ENCODE measurements at regions not wholly inside any gene's neighbourhood (a gene's known extent, or its start where the extent isn't known, plus 50 kb on each side); places are given as distances from the start of the nearest gene placed in this dataset.

DNA sequence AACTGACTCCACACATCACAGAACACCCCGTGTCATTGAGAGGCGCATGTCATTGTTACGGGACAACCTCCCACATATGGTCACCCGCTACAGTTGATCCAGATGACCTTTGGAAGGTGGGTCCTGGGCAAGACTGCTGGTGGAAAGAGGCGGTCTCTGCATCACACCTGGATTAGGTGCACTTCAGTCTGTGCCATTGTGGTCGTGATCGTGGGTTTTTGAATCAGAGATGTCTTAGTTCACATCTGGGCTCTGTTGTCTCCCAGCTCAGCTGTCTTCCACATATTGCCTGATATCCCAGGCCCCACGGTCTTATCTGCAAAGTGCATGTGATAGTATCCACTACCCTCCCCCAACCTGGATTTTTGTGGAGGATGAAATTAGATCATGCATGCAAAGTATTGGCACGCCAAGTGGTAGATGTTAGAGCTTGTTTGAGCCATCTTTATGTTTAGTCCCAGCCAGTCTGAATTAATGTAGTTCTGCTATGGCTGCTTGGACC lies 208.7 kb upstream of the FOXN3 start:
- no peak for DNase-seq

- no peak for DNase-seq
Measured at GRCh38 chr14:89625244-89625713, 208.2 kb upstream of the FOXN3 start.

DNA sequence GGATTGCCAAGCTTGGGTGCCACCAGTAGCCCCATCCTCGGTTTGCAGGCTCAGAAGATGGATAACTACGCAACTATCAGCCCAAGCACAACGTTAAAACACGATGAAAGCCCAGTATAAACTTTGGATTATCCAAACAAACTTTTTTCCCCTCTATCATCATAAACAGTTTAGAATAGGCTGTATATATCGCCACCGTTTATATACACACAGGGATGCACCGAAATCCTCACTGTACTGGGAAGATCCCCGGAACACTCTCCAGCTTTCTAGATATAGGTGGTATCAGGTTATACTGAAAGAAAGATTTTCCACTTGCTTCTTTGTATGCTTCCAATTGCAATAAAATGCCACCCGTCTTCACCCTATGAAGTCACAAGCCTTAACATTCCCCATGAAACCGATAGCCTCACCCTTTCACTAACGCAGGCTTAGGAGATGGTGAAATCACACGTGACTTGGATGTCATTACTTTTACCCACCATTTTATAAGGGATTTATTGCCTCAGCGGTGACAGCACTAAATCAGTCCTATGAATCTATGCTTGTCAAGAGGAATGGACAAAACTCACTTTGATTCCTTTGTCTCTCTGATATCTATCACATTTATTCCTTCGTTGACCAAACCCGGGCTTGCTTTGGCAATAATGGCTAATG lies 207.6 kb upstream of the FOXN3 start:
- no peak for DNase-seq

DNA sequence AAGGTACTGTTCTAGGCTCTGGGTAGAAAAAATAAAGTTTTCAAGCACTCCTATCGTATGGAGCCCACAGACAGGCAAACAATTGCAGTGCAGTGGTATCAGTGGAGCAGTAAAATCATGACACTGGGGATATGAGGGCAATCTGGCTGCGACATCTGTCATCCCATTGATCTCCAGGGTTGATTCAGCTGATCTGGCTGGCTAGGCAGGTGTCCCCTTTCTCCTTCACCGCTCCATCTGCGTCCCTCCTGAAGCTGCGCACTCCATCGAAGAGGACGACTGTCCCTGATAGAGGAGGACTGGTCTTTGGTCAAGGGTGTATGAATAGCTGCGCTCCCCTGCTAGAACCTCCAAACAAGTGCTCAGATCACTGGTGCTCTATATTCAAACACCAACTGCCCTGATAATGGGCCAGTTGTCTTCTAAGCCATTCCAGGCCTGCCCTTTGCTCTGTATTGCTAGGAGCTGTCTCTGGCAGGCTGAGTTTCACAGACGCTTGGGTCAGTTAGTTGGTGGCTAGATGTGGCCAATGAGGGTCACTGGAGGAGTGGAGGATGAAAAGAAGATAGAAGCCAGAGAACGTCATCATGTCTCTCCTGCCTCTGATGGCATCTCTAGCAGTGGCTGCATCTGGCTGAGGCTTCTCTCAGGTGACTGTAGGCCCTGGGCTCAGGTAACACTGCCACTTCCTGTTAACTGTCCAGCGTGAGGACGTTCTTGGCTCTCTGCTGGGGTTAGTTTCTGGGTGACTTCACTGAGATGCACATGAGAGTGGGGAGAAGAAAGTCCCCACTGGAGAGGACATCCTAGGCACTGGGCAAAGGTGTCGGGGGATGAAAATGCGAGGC lies 205.0 kb upstream of the FOXN3 start:
- DNase-seq = no peak

GRCh38 chr14:89621009-89621421 lies 204.0 kb upstream of the FOXN3 start:
- DNase-seq = no peak

DNA sequence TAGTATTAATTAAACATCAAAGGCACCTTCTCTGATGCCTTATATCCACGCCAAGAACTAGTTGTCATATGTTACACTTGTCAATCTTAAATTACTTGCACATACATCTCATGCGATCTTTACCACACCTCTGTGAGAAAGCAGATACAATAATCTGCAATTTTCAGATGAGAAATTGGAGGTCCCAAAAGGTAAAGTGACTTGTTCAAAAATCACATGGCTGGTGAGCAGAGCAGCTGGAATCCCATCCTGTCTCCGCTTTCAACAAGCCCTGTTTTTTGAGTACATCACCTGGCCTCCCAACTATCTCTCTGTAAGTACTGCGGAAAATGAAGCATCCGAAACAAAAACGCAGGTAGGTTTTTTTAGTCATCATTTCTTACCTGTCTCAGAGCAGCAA lies 203.4 kb upstream of the FOXN3 start:
- DNase-seq = no peak

DNA sequence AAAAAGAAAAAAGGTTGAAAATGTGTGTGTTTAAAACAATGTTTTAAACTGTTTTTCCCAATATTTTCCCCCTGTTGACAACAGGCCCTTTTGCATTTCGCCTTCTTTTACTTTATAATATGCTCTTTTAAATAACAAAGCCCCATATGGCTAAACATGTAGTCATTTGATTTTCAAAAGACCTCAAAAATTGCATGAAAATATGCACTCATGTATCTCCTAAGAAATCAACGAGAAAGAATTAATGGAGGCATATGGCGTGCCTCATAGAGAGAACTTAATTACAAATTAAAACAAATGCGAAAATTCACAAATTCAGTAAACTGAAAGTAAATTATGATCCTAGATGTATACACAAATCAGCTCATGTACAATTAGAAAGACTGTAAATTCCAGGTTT lies 202.6 kb upstream of the FOXN3 start:
- DNase-seq = no peak

DNA sequence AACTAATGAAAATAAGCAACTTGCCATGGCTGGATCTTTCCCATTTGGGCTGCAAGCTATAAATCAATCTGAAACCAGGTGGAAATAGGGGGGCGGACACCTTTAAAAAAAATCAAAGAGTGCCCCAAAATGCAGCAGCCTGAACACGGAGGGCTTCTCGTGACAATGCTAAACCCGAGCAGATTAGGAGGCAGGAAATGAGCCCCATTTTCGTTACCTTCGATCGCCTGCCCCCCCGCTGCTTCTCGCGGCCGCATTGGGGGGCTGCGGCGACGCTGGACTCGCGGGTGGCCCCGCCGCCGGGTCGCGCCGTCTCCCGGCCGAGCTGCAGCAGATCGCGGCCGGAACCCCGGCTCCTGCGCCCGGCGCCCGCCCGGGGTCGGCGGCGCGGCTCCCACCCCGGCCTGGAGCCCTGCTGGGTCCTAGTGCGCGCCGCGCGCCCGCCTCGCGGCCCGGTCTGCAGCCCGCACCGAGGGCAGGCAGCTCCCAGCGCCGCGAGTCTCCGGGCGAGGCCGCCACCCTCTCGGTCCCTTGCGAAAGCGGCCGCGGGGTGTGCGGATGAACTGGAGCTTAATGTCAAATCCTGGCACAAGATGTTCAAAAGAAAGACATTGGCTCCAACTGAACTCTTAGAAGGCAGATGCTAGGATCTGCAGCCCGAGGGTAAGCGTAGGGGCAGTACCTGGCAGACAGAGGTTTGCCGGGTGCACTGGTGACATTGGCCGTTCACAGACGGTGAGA lies 201.9 kb upstream of the FOXN3 start:
- DNase-seq = no peak

- no peak for DNase-seq
Measured at GRCh38 chr14:89618330-89618708, 201.3 kb upstream of the FOXN3 start.

DNA sequence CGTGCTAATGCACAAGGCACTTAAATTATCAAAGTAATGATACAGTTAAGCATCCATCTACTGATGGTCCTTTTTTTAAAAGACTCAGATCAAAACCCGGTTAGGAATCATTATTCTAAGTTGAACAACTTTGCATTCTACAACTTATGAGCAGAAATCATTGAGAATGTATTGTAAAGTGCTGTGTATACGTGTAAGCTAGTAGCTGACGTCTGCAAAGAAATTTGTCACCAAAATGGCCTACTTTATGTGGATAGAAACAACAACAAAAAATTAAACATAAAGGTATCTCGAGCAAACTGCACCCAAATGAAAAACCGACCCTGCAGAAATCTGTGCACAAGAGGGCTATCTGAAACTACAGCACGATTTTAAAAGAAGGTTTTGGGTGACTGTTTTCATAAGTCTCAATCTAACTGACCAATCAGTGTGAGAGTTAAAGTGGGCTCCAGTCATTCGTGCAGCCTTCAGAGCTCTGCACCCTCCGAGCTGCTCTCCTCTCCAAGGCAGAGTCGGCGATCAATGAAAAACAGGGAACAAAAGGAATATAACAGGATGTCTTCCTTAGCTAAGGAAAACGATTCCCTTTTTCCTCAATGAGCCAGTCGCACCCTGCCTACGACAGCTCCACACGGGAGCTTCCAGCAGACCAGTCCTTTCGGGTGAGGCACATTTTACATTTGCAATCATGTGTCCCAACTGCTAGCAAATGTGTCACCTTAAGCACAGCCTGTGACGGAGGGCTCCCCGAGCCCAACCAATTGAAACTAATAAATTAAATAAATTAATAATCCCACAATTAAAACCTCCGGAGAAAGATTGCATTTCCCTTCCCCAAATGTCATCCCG lies 200.7 kb upstream of the FOXN3 start:
- DNase-seq = no peak

DNA sequence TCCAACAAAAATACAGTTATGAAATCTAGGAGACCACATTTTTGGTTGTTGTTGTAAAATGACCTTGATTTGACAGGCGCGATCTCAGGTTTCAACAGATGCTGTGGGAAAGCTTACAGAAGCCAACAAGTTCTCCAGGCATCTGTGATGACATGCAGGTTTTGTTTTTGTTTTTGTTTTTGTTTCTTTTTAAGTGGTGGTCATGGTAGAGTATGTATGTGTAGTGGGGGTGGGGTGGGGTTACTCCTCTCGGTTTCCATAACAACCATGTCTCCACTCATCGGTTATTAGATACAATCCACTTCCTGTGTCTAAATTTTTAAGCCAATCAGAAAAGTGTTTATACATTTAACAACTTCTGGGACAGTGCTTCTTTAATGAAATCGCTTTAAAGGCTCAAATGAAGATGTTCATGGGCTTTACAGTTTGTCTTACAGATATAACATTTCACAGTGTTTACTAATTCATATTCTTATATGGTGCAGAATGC lies 199.9 kb upstream of the FOXN3 start:
- DNase-seq = no peak

- DNase-seq = no peak
Measured at GRCh38 chr14:89616425-89616824, 199.4 kb upstream of the FOXN3 start.

DNA sequence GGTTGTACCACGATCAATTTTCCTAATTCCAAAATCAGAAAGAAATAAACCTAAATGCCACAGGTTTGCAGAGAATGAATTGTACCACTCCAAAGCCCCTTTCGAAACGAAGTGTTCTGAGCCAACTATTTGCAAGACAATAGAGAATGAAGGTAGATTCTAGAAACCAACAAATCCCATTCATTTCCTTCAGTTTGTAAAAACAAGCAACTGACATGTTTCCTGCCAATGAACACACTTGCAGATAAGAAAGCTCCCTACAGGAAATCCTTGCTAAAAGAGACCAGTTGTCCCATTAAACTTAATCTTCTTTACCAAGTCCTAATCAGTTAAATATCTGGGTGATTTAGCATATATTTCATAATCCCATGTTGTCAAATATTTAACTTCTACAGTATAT lies 198.4 kb upstream of the FOXN3 start:
- DNase-seq = no peak

GRCh38 chr14:89614009-89614691 lies 197.1 kb upstream of the FOXN3 start:
- no peak for DNase-seq

DNA sequence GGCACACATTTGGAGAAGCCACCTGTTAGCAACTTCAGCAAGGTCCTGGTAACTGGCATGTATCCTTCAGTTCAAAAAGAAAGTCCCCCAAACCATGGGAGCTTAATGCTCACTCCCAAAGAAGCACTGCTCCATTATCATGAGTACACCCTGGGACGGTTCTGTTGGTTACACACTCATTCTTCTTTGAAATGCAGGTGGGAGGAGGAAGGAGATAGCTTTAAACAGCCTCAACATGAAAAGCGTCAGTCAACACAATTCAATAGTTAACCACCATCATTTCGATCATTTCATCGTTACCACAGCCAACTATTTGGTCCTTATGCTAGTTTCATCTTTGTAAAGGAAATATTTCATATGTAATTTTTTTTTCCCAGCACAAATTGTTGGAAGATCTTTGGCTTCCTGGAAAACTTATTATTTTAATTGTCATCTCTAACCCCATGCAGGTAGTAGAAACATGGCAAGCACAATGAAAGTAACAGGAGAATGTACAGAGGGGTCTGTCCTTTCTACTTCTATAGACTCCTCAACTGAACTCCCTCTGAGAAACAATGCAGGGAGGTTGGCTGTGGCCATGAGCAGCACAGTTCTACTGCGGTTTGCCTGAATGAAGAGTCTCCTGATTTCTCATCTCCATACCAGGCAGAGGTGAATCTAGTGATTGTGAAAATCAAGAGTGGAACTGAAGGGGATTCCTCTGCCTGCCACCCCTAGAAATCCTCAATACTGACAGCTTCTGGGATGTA lies 196.4 kb upstream of the FOXN3 start:
- DNase-seq = no peak

DNA sequence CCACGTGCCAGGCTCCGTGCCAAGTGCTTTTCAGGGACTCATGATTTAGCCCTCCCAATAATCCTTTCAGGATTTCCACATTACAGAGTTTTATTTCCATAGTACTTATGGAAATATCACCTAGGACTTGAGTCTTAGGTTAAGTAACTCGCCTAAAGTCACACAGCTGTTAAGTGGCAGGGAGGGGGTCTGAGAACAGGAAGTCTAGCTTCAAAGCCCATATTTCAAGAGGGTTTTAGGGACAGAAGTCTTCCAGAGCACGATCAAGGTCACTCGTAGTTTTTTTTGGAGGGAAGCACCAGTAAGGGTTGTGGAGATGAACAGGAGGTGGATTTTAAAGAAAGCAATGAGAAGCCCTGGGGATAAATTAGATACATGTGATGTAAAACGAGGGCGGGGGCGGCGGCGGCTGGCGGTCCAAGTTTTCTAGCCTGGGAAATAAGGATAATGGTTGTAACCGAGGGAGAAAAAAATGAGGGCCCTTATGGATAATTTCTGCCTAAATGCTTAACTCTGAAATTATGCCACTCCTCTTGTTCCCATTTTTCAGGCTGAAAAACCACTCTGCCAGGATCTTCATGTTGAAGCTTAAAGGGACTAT lies 192.6 kb upstream of the FOXN3 start:
- DNase-seq = no peak

- no peak for DNase-seq
Measured at GRCh38 chr14:89607453-89607852, 190.4 kb upstream of the FOXN3 start.

GRCh38 chr14:89603938-89604480 lies 187.0 kb upstream of the FOXN3 start:
- DNase-seq = no peak

- DNase-seq = no peak
Measured at GRCh38 chr14:89600950-89601826, 184.2 kb upstream of the FOXN3 start.

Data from NCI-H2029 treated with DMSO at 0.1 percent for 48 hours (cell line).